B cell (primary cell): ENCODE measurements at regions not wholly inside any gene's neighbourhood (a gene's known extent, or its start where the extent isn't known, plus 50 kb on each side); places are given as distances from the start of the nearest gene placed in this dataset.

ENCODE experiments used
- CTCF ChIP-seq: fragments of 200-600 bp; IDR thresholded peaks from one replicate; pipeline ENCODE4 v1.8.0; 2022; ENCODE audit warnings: antibody characterized with exemption, mild to moderate bottlenecking
- EZH2 ChIP-seq: IDR thresholded peaks from 2 replicates; pipeline ENCODE4 v1.6.1; 2012; ENCODE audit warnings: borderline replicate concordance, low read depth, mild to moderate bottlenecking, moderate library complexity, low read length; ENCODE audit not compliant: insufficient read depth, poor library complexity, severe bottlenecking

- no peak for TF ChIP-seq CTCF
- TF ChIP-seq EZH2: no peak
Measured at GRCh38 chr3:84830476-84830875, 128.3 kb upstream of the CADM2 start.
